Stomach (tissue), 4 donors: ENCODE measurements at regions not wholly inside any gene's neighbourhood (a gene's known extent, or its start where the extent isn't known, plus 50 kb on each side); places are given as distances from the start of the nearest gene placed in this dataset.

Experiments used
- CTCF ChIP-seq, 7 experiments: fragments of 450-650 bp in 4 of 7; fragments of 200-600 bp in 3 of 7; sonication (generic) in 3 of 7; IDR thresholded peaks; one replicate each; pipeline ENCODE4 v1.5.1; 2016 to 2019; ENCODE audit warnings: antibody characterized with exemption in 7 of 7, control low read depth in 2 of 7, mild to moderate bottlenecking in 1 of 7
- POLR2A ChIP-seq, 4 donors: fragments of 450-650 bp; IDR thresholded peaks; one replicate each; pipeline ENCODE4 v1.6.1; 2016; ENCODE audit warnings: antibody characterized with exemption in 4 of 4, control low read depth in 2 of 4, mild to moderate bottlenecking in 1 of 4, moderate library complexity in 1 of 4
- POLR2AphosphoS5 ChIP-seq, 3 donors: sonication (generic); formaldehyde crosslinking; IDR thresholded peaks; one replicate each; pipeline ENCODE4 v1.6.1; 2016; ENCODE audit warnings: antibody characterized with exemption in 3 of 3

- TF ChIP-seq CTCF (IDR thresholded peaks at IDR 0.05), result no peak
- no peak for TF ChIP-seq POLR2AphosphoS5 (IDR thresholded peaks at IDR 0.05)
- no peak for TF ChIP-seq POLR2A (IDR thresholded peaks at IDR 0.05)
These were observed 433.0 kb upstream of the RUNX1 start for GRCh38 chr21:35482096-35482495.
